GM12878 (cell line): ENCODE measurements at regions not wholly inside any gene's neighbourhood (a gene's known extent, or its start where the extent isn't known, plus 50 kb on each side); places are given as distances from the start of the nearest gene placed in this dataset.

Experiments used
- ASH2L ChIP-seq: fragments of 300-600, 200-600 bp; sonication (generic); IDR thresholded peaks from 2 replicates; pipeline ENCODE4 v1.6.1; 2017; ENCODE audit warnings: low read depth, mild to moderate bottlenecking, borderline replicate concordance
- CBX5 ChIP-seq: sonication (generic); IDR thresholded peaks from 2 replicates; pipeline ENCODE4 v1.6.1; 2016; ENCODE audit warnings: low read depth, moderate library complexity, mild to moderate bottlenecking, inconsistent platforms
- CREM ChIP-seq: IDR thresholded peaks from 2 replicates; pipeline ENCODE4 v1.6.1; 2014; ENCODE audit warnings: antibody characterized with exemption, low read depth
- FOXM1 ChIP-seq: IDR thresholded peaks from 2 replicates; pipeline ENCODE4 v1.6.1; 2012; ENCODE audit warnings: low read depth, mild to moderate bottlenecking, inconsistent platforms, low read length, moderate library complexity
- POLR2A ChIP-seq: IDR thresholded peaks from 2 replicates; pipeline ENCODE4 v1.6.1; 2011; ENCODE audit warnings: low read depth, mild to moderate bottlenecking, low read length
- RBBP5 ChIP-seq: fragments of 200-600 bp; sonication (generic); conservative IDR thresholded peaks from 2 replicates; pipeline ENCODE4 v1.6.1; 2016
- SMC3 ChIP-seq: IDR thresholded peaks from 2 replicates; pipeline ENCODE4 v1.6.1; 2011; ENCODE audit warnings: low read length, improper control_type of control experiment, borderline replicate concordance
- TF ChIP-seq, protein P1 (sequence below), 3 experiments: IDR thresholded peaks in 2 of 3; conservative IDR thresholded peaks in 1 of 3; 2 replicates each; pipeline ENCODE4 v1.5.1; 2011; ENCODE audit warnings: low read depth in 3 of 3, low read length in 3 of 3, mild to moderate bottlenecking in 3 of 3, control low read depth in 2 of 3, moderate library complexity in 2 of 3, inconsistent platforms in 1 of 3, mixed read lengths in 1 of 3; ENCODE audit not compliant: control insufficient read depth in 2 of 3, insufficient read depth in 1 of 3; ENCODE audit errors: extremely low read depth in 1 of 3

DNA sequence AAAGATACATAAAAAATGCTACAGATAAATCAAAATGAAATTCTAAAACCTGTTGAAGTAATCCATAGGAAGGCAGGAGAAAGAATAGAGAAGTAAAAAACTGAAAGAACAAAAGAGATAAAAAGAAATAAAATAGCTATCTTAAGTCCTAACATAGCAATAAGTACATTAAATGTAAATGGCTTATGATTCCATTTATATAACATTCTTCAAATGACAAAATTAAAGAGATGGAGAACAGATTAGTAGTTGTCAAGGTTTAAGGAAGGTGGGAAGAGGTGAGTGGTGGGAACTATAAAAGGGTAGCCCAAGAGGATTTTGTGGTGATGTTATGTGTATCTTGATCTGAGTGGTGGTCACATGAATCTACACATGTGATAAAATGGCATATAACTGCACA, 254.8 kb downstream of the FAM76B start:
- TF ChIP-seq CBX5 (no peak), CREM (no peak), FOXM1 (no peak), RBBP5 (no peak), ASH2L (no peak), POLR2A (no peak), SMC3 (no peak)
- TF ChIP-seq, protein P1, sequence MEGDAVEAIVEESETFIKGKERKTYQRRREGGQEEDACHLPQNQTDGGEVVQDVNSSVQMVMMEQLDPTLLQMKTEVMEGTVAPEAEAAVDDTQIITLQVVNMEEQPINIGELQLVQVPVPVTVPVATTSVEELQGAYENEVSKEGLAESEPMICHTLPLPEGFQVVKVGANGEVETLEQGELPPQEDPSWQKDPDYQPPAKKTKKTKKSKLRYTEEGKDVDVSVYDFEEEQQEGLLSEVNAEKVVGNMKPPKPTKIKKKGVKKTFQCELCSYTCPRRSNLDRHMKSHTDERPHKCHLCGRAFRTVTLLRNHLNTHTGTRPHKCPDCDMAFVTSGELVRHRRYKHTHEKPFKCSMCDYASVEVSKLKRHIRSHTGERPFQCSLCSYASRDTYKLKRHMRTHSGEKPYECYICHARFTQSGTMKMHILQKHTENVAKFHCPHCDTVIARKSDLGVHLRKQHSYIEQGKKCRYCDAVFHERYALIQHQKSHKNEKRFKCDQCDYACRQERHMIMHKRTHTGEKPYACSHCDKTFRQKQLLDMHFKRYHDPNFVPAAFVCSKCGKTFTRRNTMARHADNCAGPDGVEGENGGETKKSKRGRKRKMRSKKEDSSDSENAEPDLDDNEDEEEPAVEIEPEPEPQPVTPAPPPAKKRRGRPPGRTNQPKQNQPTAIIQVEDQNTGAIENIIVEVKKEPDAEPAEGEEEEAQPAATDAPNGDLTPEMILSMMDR (IDR thresholded peaks at IDR 0.05 in 2 of 3, conservative IDR thresholded peaks at IDR 0.05 in 1 of 3; ENCODE audit: control insufficient read depth in 2 of 3, extremely low read depth in 1 of 3, insufficient read depth in 1 of 3, low read depth in 3 of 3, low read length in 3 of 3) = no peak
